AG10803 (cell line): ENCODE measurements at regions not wholly inside any gene's neighbourhood (a gene's known extent, or its start where the extent isn't known, plus 50 kb on each side); places are given as distances from the start of the nearest gene placed in this dataset.
"Not testable (repeated sequence)": the region's sequence is repeated elsewhere in the genome, so short reads cannot be mapped to it uniquely, and the experiment has no call there.

Experiments used
- DNase-seq: peaks from one replicate; pipeline ENCODE4 v3.0.0; 2010; ENCODE audit warnings: low read depth
- H3K4me3 ChIP-seq: 2 replicates; pipeline ENCODE4 v1.5.1; 2011; ENCODE audit warnings: mild to moderate bottlenecking, low read length, control low read depth
- TF ChIP-seq, protein P1 (sequence below): conservative IDR thresholded peaks from 2 replicates; pipeline ENCODE4 v1.5.1; 2011; ENCODE audit warnings: mild to moderate bottlenecking, low read length, control low read depth, inconsistent platforms

GRCh38 chr7:65509368-65510186, 135.9 kb downstream of the ZNF92 start:
- H3K4me3 ChIP-seq, result peak overlapping the region; percentile 51
- DNase-seq, result no peak
- TF ChIP-seq, protein P1, sequence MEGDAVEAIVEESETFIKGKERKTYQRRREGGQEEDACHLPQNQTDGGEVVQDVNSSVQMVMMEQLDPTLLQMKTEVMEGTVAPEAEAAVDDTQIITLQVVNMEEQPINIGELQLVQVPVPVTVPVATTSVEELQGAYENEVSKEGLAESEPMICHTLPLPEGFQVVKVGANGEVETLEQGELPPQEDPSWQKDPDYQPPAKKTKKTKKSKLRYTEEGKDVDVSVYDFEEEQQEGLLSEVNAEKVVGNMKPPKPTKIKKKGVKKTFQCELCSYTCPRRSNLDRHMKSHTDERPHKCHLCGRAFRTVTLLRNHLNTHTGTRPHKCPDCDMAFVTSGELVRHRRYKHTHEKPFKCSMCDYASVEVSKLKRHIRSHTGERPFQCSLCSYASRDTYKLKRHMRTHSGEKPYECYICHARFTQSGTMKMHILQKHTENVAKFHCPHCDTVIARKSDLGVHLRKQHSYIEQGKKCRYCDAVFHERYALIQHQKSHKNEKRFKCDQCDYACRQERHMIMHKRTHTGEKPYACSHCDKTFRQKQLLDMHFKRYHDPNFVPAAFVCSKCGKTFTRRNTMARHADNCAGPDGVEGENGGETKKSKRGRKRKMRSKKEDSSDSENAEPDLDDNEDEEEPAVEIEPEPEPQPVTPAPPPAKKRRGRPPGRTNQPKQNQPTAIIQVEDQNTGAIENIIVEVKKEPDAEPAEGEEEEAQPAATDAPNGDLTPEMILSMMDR, result no peak

- H3K4me3 ChIP-seq, DNase-seq: not testable (repeated sequence)
These were observed 136.5 kb downstream of the ZNF92 start for GRCh38 chr7:65510187-65510538.

GRCh38 chr7:65519751-65520150, 146.1 kb downstream of the ZNF92 start:
- DNase-seq, H3K4me3 ChIP-seq: not testable (repeated sequence)

GRCh38 chr7:65545465-65546161, 172.0 kb downstream of the ZNF92 start:
- H3K4me3 ChIP-seq, DNase-seq: not testable (repeated sequence)

- not testable (repeated sequence) for DNase-seq, H3K4me3 ChIP-seq
These were observed 176.2 kb downstream of the ZNF92 start for GRCh38 chr7:65549589-65550443.

GRCh38 chr7:65550444-65550809, 176.8 kb downstream of the ZNF92 start:
- not testable (repeated sequence) for H3K4me3 ChIP-seq, DNase-seq

GRCh38 chr7:65551042-65551441, 177.4 kb downstream of the ZNF92 start:
- DNase-seq, H3K4me3 ChIP-seq: not testable (repeated sequence)

GRCh38 chr7:65554553-65555476, 181.2 kb downstream of the ZNF92 start:
- DNase-seq, result not testable (repeated sequence)

DNA sequence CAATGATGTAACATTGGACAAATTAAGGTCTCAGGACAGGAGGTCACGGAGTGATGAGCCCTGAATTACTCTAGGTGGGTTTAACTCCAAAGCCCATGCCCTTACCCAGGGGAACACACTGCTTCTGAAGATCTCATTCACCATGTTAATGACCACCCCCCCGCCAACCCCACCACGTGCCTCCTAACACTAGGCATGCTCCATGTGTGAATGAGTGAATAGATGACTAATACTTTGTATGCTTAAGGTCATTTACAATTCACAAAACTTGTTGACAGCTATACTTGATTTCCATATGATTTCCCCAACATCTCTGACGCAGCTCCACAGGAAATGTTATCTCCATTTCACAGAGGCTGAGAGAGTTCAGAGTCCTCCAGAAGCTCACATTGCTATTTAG, 184.9 kb downstream of the ZNF92 start:
- DNase-seq, H3K4me3 ChIP-seq: not testable (repeated sequence)

More at GRCh38 chr7:65554553-65555476, 181.2 kb downstream of the ZNF92 start:
- not testable (repeated sequence) for H3K4me3 ChIP-seq

DNA sequence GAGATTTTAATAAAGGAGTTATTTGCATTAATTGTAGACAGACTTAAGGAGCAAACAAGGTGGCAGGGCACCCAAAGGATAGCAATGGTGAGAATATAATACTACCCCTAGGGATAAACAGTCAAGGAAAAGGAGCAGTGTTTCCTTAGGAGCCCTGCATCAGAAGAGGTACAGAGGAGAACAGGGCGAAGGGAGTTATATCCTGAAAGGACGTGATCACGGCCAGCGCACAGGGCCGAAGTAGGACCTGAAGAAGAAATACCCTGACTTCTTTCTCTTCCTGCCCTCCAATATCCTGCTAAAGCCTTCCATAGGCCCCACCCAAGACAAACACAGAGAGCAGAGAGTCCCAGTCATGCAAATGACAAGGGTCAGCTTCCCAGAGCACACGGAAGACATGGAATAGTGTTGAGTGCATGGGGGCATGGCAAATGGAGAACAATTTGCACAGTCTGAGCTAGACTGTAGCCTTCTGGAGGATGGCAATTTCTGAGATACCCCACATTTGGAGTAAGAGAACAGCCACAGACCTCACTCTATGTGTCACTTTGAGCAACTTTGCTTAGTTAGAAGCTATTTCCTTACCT, 188.2 kb downstream of the ZNF92 start:
- not testable (repeated sequence) for H3K4me3 ChIP-seq, DNase-seq

DNA sequence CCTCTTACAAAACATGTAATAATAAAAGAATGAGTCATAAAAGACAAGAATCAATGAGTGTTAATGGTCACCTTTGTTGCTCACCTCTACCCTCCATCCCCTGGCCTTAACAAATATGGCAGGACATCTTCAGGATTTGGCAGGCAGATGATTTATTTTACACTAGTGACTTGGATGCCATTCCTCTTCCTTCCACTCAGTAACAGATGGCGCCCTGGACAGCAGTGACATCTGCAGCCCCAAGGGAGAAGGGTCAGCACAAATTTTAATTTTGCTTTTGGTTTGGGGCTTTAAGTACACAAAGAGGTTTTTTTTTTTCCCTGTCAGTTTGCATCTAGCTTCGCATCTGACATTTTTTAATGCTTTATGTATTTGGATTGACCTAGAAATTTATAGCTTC, 188.9 kb downstream of the ZNF92 start:
- not testable (repeated sequence) for H3K4me3 ChIP-seq, DNase-seq

DNA sequence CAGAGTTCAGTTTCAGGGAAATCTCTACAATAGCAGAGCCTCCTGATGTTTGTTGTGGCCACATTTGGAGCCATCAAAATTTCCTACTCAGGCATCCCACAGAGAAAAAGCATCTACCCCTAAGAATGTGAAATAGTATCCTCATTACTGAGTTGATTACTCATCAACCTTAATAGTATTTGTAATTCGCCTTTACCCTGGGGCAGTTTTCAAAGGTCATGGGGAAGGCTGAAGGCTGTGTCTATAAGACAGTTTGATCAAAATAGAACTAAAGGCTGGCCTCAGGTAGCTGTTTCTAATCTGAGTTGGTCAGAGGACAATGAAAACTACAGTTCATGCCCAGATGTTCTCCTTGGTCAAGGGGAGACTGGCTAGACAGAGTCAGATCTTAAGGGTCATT, 189.7 kb downstream of the ZNF92 start:
- H3K4me3 ChIP-seq, DNase-seq: not testable (repeated sequence)

GRCh38 chr7:65568226-65568625, 194.6 kb downstream of the ZNF92 start:
- not testable (repeated sequence) for H3K4me3 ChIP-seq

GRCh38 chr7:65570990-65571389, 197.3 kb downstream of the ZNF92 start:
- not testable (repeated sequence) for DNase-seq, H3K4me3 ChIP-seq

More at GRCh38 chr7:65568226-65568625, 194.6 kb downstream of the ZNF92 start:
- not testable (repeated sequence) for DNase-seq

DNA sequence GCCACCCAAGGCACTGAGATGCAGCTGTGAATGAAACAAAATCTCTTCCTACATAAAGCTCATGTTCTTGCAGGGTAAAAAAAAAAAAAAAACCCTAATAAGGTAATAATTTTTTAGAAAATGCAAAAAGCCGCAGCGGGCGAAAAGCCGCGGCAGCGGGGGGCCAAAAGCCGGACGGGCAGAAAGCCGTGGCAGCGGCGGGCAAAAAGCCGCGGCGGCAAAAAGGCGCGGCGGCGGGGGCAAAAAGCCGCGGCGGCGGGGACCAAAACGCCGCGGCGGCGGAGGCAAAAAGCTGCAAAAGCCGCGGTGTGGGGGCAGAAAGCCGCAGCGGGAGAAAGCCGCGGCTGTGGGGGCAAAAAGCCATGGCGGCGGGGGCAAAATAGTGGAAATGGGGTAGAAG, 198.9 kb downstream of the ZNF92 start:
- not testable (repeated sequence) for H3K4me3 ChIP-seq, DNase-seq

GRCh38 chr7:65576370-65576769, 202.7 kb downstream of the ZNF92 start:
- DNase-seq, H3K4me3 ChIP-seq: not testable (repeated sequence)

DNA sequence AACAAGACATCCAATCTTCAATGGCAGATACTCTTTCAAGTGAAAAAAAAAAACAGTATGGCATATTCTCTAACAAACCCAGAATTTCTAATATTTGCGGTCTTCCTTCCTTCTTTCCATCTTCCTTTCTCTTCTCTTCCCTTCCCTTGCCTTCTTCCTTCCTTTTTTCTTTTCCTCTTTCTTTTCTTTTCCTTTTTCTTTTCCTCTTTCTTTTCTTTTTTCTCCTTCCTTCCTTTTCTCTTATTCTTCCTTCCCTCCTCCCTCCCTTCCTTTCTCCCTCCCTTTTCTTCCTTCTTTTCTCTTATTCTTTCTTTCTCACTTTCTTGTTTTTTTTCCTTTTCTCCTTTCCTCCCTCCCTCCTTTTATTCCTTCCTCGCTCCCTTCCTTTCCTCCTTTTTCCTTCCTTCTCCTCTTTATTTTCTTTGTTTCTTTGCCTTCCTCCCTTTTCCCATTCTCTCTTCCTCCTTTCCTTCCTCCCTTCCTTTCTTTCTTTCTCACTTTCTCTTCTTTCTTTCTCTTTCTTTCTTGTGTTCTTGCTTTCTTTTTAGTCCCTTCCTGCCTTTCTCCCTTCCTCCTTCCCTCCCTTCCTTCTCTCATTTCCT, 209.0 kb downstream of the ZNF92 start:
- not testable (repeated sequence) for H3K4me3 ChIP-seq, DNase-seq
